GM12878 (cell line): ENCODE measurements at regions not wholly inside any gene's neighbourhood (a gene's known extent, or its start where the extent isn't known, plus 50 kb on each side); places are given as distances from the start of the nearest gene placed in this dataset.

Source experiments
- BCL3 ChIP-seq: IDR thresholded peaks from 2 replicates; pipeline ENCODE4 v1.6.1; 2011; ENCODE audit warnings: borderline replicate concordance, low read depth, mild to moderate bottlenecking, moderate library complexity, low read length; ENCODE audit not compliant: insufficient read depth, poor library complexity, severe bottlenecking
- BMI1 ChIP-seq: fragments of 450-650 bp; IDR thresholded peaks from 2 replicates; pipeline ENCODE4 v1.6.1; 2016; ENCODE audit warnings: mild to moderate bottlenecking, moderate library complexity, borderline replicate concordance
- CHD1 ChIP-seq: IDR thresholded peaks from 2 replicates; pipeline ENCODE4 v1.6.1; 2012; ENCODE audit warnings: low read depth, low read length, improper control_type of control experiment
- CHD2 ChIP-seq: IDR thresholded peaks from 2 replicates; pipeline ENCODE4 v1.6.1; 2011; ENCODE audit warnings: low read depth, low read length, improper control_type of control experiment, borderline replicate concordance
- CREM ChIP-seq: IDR thresholded peaks from 2 replicates; pipeline ENCODE4 v1.6.1; 2014; ENCODE audit warnings: antibody characterized with exemption, low read depth
- EGR1 ChIP-seq, 2 experiments: IDR thresholded peaks; 1 replicate in 1 of 2; 2 replicates in 1 of 2; pipeline ENCODE4 v1.6.1; 2011 to 2012; ENCODE audit warnings: low read depth in 2 of 2, low read length in 2 of 2, borderline replicate concordance in 1 of 2, mild to moderate bottlenecking in 1 of 2, moderate library complexity in 1 of 2
- EP300 ChIP-seq, 2 experiments: fragments of 150-350 bp in 1 of 2; IDR thresholded peaks; 2 replicates each; pipeline ENCODE4 v1.6.1; 2011 to 2012; ENCODE audit warnings: low read depth in 2 of 2, low read length in 2 of 2, borderline replicate concordance in 1 of 2, improper control_type of control experiment in 1 of 2, inconsistent platforms in 1 of 2; ENCODE audit not compliant: control insufficient read depth in 1 of 2
- ESRRA ChIP-seq: IDR thresholded peaks from 2 replicates; pipeline ENCODE4 v1.6.1; 2012; ENCODE audit warnings: mild to moderate bottlenecking, low read length, improper control_type of control experiment
- IKZF1 ChIP-seq: fragments of 450-650 bp; conservative IDR thresholded peaks from 2 replicates; pipeline ENCODE4 v1.6.1; 2017; ENCODE audit warnings: antibody characterized with exemption, mild to moderate bottlenecking
- JUNB ChIP-seq: IDR thresholded peaks from 2 replicates; pipeline ENCODE4 v1.6.1; 2016; ENCODE audit warnings: antibody characterized with exemption, mild to moderate bottlenecking
- MEF2A ChIP-seq: IDR thresholded peaks from 2 replicates; pipeline ENCODE4 v1.6.1; 2011; ENCODE audit warnings: low read depth, mild to moderate bottlenecking, low read length, moderate library complexity; ENCODE audit not compliant: insufficient read depth
- NFIC ChIP-seq: IDR thresholded peaks from 2 replicates; pipeline ENCODE4 v1.6.1; 2012; ENCODE audit warnings: low read depth, mild to moderate bottlenecking, inconsistent platforms, low read length, moderate library complexity
- NR2F1 ChIP-seq: fragments of 450-650 bp; conservative IDR thresholded peaks from 2 replicates; pipeline ENCODE4 v1.6.1; 2017; ENCODE audit warnings: mild to moderate bottlenecking
- NRF1 ChIP-seq: conservative IDR thresholded peaks from 2 replicates; pipeline ENCODE4 v1.6.1; 2011; ENCODE audit warnings: mild to moderate bottlenecking, low read depth, low read length, improper control_type of control experiment
- PAX8 ChIP-seq: fragments of 450-650 bp; IDR thresholded peaks from 2 replicates; pipeline ENCODE4 v1.6.1; 2017; ENCODE audit warnings: mild to moderate bottlenecking, moderate library complexity
- RBBP5 ChIP-seq: fragments of 200-600 bp; sonication (generic); conservative IDR thresholded peaks from 2 replicates; pipeline ENCODE4 v1.6.1; 2016
- RUNX3 ChIP-seq: IDR thresholded peaks from 2 replicates; pipeline ENCODE4 v1.6.1; 2012; ENCODE audit warnings: low read length, inconsistent platforms
- SPI1 ChIP-seq: IDR thresholded peaks from 2 replicates; pipeline ENCODE4 v1.6.1; 2011; ENCODE audit warnings: low read depth, mild to moderate bottlenecking, low read length, moderate library complexity, borderline replicate concordance; ENCODE audit not compliant: insufficient read depth
- ZNF207 ChIP-seq: fragments of 450-650 bp; IDR thresholded peaks from 2 replicates; pipeline ENCODE4 v1.6.1; 2014; ENCODE audit warnings: antibody characterized with exemption, mild to moderate bottlenecking, borderline replicate concordance
- ZNF384 ChIP-seq: IDR thresholded peaks from 2 replicates; pipeline ENCODE4 v1.6.1; 2012; ENCODE audit warnings: low read depth, mild to moderate bottlenecking, low read length, improper control_type of control experiment, borderline replicate concordance
- ZNF622 ChIP-seq: fragments of 450-650 bp; IDR thresholded peaks from 2 replicates; pipeline ENCODE4 v1.6.1; 2017; ENCODE audit warnings: mild to moderate bottlenecking, inconsistent platforms
- TF ChIP-seq, protein P1 (sequence below): IDR thresholded peaks from 2 replicates; pipeline ENCODE4 v1.6.1; 2011; ENCODE audit warnings: borderline replicate concordance, low read depth, mild to moderate bottlenecking, moderate library complexity, mixed read lengths, low read length; ENCODE audit not compliant: insufficient read depth; ENCODE audit errors: extremely low read length
- TF ChIP-seq, protein P2 (sequence below): IDR thresholded peaks from 2 replicates; pipeline ENCODE4 v1.6.1; 2012; ENCODE audit warnings: low read length, inconsistent platforms
- TF ChIP-seq, protein P3 (sequence below): fragments of 450-650 bp; formaldehyde crosslinking; IDR thresholded peaks from 2 replicates; pipeline ENCODE4 v1.4.0; 2022; ENCODE audit warnings: mild to moderate bottlenecking, moderate library complexity

- TF ChIP-seq NRF1 (no peak), NFIC (peak; percentile 41; the same call in 1 of the 2 replicates), IKZF1 (no peak), RUNX3 (peak; percentile 84), RBBP5 (no peak), CHD1 (no peak), ZNF622 (no peak), JUNB (no peak), BMI1 (no peak), MEF2A (0 out of 2 replicates have a peak, but pooled peaks have one; percentile 13), NR2F1 (peak; percentile 14; the same call in 1 of the 2 replicates), ESRRA (no peak), ZNF207 (no peak), BCL3 (peak; percentile 40), PAX8 (no peak), EGR1 (IDR thresholded peaks at IDR 0.05; ENCODE audit: borderline replicate concordance in 1 of 2, low read depth in 2 of 2, low read length in 2 of 2) (peak in 1 of 2 experiments; percentile 74; a peak in 1 of 3 replicates), CREM (peak; percentile 50; the same call in 1 of the 2 replicates), CHD2 (no peak), SPI1 (peak; percentile 78), EP300 (IDR thresholded peaks at IDR 0.05; ENCODE audit: borderline replicate concordance in 1 of 2, control insufficient read depth in 1 of 2, low read depth in 2 of 2, low read length in 2 of 2) (peak in 1 of 2 experiments; percentile 34; a peak in 1 of 4 replicates), ZNF384 (no peak; the same call in 1 of the 2 replicates)
- TF ChIP-seq, protein P1, sequence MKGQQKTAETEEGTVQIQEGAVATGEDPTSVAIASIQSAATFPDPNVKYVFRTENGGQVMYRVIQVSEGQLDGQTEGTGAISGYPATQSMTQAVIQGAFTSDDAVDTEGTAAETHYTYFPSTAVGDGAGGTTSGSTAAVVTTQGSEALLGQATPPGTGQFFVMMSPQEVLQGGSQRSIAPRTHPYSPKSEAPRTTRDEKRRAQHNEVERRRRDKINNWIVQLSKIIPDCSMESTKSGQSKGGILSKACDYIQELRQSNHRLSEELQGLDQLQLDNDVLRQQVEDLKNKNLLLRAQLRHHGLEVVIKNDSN = no peak
- TF ChIP-seq, protein P2, sequence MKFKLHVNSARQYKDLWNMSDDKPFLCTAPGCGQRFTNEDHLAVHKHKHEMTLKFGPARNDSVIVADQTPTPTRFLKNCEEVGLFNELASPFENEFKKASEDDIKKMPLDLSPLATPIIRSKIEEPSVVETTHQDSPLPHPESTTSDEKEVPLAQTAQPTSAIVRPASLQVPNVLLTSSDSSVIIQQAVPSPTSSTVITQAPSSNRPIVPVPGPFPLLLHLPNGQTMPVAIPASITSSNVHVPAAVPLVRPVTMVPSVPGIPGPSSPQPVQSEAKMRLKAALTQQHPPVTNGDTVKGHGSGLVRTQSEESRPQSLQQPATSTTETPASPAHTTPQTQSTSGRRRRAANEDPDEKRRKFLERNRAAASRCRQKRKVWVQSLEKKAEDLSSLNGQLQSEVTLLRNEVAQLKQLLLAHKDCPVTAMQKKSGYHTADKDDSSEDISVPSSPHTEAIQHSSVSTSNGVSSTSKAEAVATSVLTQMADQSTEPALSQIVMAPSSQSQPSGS = peak; percentile 41; the same call in 1 of the 2 replicates
- TF ChIP-seq, protein P3, sequence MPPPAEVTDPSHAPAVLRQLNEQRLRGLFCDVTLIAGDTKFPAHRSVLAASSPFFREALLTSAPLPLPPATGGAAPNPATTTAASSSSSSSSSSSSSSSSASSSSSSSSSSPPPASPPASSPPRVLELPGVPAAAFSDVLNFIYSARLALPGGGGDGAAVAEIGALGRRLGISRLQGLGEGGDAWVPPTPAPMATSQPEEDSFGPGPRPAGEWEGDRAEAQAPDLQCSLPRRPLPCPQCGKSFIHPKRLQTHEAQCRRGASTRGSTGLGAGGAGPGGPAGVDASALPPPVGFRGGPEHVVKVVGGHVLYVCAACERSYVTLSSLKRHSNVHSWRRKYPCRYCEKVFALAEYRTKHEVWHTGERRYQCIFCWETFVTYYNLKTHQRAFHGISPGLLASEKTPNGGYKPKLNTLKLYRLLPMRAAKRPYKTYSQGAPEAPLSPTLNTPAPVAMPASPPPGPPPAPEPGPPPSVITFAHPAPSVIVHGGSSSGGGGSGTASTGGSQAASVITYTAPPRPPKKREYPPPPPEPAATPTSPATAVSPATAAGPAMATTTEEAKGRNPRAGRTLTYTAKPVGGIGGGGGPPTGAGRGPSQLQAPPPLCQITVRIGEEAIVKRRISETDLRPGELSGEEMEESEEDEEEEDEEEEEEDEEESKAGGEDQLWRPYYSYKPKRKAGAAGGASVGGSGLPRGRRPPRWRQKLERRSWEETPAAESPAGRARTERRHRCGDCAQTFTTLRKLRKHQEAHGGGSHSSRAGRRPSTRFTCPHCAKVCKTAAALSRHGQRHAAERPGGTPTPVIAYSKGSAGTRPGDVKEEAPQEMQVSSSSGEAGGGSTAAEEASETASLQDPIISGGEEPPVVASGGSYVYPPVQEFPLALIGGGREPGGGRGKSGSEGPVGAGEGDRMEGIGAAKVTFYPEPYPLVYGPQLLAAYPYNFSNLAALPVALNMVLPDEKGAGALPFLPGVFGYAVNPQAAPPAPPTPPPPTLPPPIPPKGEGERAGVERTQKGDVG (CRISPR knock-in tag) = no peak
Observed at GRCh38 chr3:5053021-5053831, 68.9 kb upstream of the ARL8B start (continued).
